Natural killer cell treated with Interleukin-12 subunit alpha and Interleukin-12 subunit beta and Interleukin-15 and Interleukin-18, amount 100 ng/mL, for 72 hours (primary cell): ENCODE measurements at regions not wholly inside any gene's neighbourhood (a gene's known extent, or its start where the extent isn't known, plus 50 kb on each side); places are given as distances from the start of the nearest gene placed in this dataset.
"Not testable (repeated sequence)": the region's sequence is repeated elsewhere in the genome, so short reads cannot be mapped to it uniquely, and the experiment has no call there.

ENCODE experiments used
- ATAC-seq, 2 donors: fragments of 150-1000 bp; cut with Tn5 transposase in 1 of 2; sonication (Bioruptor Pico), chemical (Tn5 transposase) in 1 of 2; 2 replicates each; pipeline ENCODE4 v1.10.0; 2021
- DNase-seq: peaks from one replicate; pipeline ENCODE4 v3.0.0; 2022; ENCODE audit warnings: low spot score
- H3K27ac Mint-ChIP-seq, 2 donors: 1 replicate in 1 of 2; 2 replicates in 1 of 2; pipeline ENCODE4 v1.8.0; 2022; ENCODE audit warnings: mixed read lengths in 2 of 2, mild to moderate bottlenecking in 1 of 2, moderate library complexity in 1 of 2
- H3K27me3 Mint-ChIP-seq, 2 donors: 1 replicate in 1 of 2; 2 replicates in 1 of 2; pipeline ENCODE4 v1.8.0; 2022; ENCODE audit warnings: mixed read lengths in 2 of 2
- H3K36me3 Mint-ChIP-seq: one replicate; pipeline ENCODE4 v1.8.0; 2022; ENCODE audit warnings: mixed read lengths
- H3K4me1 Mint-ChIP-seq, 2 donors: 1 replicate in 1 of 2; 2 replicates in 1 of 2; pipeline ENCODE4 v1.8.0; 2022; ENCODE audit warnings: low read depth in 2 of 2, mixed read lengths in 2 of 2, mild to moderate bottlenecking in 1 of 2
- H3K4me3 Mint-ChIP-seq: one replicate; pipeline ENCODE4 v1.8.0; 2022; ENCODE audit warnings: mixed read lengths
- H3K9me3 Mint-ChIP-seq: 2 replicates; pipeline ENCODE4 v1.8.0; 2022; ENCODE audit warnings: mixed read lengths

DNA sequence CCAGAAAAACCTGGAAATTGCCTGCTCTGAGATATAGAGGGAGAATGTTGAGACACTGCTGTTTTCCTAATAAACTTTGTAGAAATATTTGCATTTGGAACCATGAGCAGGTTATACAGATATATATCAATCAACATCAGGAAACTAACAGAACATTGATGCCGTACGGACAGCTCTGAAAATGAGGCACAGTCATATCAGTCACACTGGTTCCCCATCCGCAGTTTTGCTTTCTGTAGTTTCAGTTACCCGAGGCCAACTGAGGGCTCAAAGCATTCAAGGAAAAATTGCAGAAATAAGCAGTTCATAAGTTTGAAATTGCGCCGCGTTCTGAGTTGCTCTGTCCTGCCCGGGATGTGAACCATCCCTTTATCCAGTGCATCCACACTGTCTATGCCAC lies 137.9 kb downstream of the KLF6 start:
- Mint-ChIP-seq H3K4me1 (peaks cover 0 to 4% of the 10 kb centered on the region in 2 donors), H3K27me3 (peaks cover 17 to 27% of the 10 kb centered on the region in 2 donors), H3K36me3 (no peaks in the 10 kb centered on the region), H3K27ac (no peak overlapping the region), H3K4me3 (no peak overlapping the region), H3K9me3 (peaks cover 3% of the 10 kb centered on the region)
- ATAC-seq (no peak), DNase-seq (no peak)

DNA sequence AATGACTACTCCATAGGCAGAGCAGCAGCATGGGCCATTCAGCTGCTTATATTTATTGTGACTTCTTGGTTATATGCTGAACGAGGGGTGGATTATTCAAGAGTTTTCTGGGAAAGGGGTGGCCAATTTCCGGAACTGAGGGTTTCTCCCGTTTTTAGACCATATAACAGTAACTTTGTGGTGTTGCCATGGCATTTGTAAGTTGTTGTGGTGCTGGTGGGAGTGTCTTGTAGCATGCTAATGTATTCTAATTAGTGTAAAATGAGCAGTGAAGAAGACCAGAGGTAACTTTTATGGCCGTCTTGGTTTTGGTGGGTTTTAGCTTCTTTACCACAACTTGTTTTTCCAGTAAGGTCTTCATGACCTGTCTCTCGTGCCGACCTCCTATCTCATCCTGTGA lies 139.6 kb downstream of the KLF6 start:
- no peaks in the 10 kb centered on the region for H3K36me3 Mint-ChIP-seq
- H3K9me3 Mint-ChIP-seq, result peaks cover 6% of the 10 kb centered on the region
- ATAC-seq (no peak), DNase-seq (no peak)
- no peak overlapping the region for H3K27ac Mint-ChIP-seq
- peaks cover 21 to 22% of the 10 kb centered on the region in 2 donors for H3K27me3 Mint-ChIP-seq
- H3K4me1 Mint-ChIP-seq, result peaks cover 0 to 4% of the 10 kb centered on the region in 2 donors
- no peak overlapping the region for H3K4me3 Mint-ChIP-seq

DNA sequence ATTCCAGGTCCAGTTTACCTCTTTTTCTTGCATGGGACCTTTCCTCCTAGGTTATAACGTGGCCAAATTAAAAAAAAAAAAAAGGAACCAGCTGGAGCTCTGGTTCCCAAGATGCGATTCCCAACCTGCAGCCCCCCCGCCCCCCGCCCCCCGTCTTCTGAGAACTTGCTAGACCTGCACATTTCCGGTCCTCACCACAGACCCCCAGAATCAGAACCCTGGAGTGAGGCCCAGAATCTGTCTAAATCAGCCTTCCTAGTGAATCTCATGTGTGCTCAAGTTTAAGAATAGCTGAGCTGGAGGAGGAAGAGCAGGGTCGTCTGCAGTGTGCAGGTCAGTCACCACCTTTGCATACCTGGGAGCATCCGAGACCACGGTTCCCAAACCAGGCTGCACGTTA lies 144.2 kb downstream of the KLF6 start:
- Mint-ChIP-seq H3K27ac (no peak overlapping the region), H3K27me3 (peaks cover 6 to 13% of the 10 kb centered on the region in 2 donors), H3K9me3 (peaks cover 6% of the 10 kb centered on the region), H3K4me1 (peaks cover 7% of the 10 kb centered on the region in 2 donors), H3K36me3 (no peaks in the 10 kb centered on the region), H3K4me3 (no peak overlapping the region)
- ATAC-seq (no peak), DNase-seq (no peak)

DNA sequence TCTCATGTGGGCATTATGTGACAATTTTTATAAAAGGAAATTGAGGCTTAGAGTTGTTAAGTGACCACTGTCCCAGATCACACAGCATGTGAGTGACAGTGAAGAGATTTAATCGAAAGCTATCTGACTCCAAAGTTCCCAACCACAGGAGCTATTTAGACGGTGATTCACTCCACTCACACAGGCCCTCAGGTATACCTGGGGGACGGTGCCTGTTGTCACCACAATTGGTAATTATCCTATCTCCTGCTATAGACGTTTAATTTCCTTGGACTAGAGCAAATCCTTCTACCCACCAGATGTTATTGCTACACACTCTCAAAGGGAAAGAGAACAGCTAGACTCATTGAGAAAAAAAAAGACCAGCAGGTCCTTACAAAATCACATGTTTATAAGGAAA lies 145.5 kb downstream of the KLF6 start:
- peaks cover 6% of the 10 kb centered on the region for H3K9me3 Mint-ChIP-seq
- H3K4me1 Mint-ChIP-seq, result peaks cover 7% of the 10 kb centered on the region in 2 donors
- H3K36me3 Mint-ChIP-seq, result no peaks in the 10 kb centered on the region
- ATAC-seq, result no peak
- no peak overlapping the region for H3K4me3 Mint-ChIP-seq
- H3K27ac Mint-ChIP-seq, result peak overlapping the region in 1 of 2 donors; percentile 48
- DNase-seq, result no peak
- H3K27me3 Mint-ChIP-seq, result peaks cover 6 to 17% of the 10 kb centered on the region in 2 donors

DNA sequence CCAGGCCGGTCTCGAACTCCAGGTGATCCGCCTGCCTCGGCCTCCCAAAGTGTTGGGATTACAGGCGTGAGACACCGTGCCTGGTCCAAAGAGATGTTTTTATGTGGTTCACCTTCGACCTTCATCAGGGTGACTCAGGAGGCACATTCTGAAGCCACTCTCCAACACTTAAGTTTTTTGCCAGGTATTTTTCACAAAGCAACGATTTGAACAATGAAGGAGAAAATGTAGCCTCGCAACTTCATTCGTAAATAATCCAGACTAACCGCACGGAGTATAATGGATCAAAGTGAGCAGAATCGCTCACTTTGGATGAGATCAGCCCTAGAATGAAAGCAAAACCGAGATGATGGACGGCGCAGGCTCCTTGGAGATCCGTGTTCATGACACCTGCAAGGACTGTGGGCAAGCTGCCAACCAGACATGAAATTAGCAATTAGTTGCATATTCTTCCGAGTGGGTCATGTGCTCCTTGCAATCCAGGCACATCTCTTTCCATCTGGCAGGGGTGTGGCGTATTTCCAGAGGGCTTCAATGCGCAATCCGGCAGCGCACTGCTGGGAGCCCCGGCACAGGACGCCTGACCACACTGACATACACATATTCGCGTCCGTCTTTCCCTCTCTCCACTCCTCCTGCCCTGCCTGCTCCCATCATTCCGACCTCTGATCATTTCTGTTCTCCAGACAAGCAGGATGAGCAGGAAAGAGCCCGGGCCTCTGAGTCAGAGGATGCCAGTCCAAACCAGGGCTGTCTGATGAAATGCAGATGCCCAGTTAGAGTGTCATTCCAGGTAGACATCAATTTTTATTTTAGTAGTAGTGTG lies 148.4 kb downstream of the KLF6 start:
- Mint-ChIP-seq H3K27ac (peak overlapping the region in 1 of 2 donors; percentile 23), H3K4me1 (peaks cover 7% of the 10 kb centered on the region in 2 donors), H3K36me3 (no peaks in the 10 kb centered on the region), H3K9me3 (no peaks in the 10 kb centered on the region), H3K27me3 (peaks cover 6 to 12% of the 10 kb centered on the region in 2 donors), H3K4me3 (no peak overlapping the region)
- ATAC-seq (no peak), DNase-seq (no peak)

DNA sequence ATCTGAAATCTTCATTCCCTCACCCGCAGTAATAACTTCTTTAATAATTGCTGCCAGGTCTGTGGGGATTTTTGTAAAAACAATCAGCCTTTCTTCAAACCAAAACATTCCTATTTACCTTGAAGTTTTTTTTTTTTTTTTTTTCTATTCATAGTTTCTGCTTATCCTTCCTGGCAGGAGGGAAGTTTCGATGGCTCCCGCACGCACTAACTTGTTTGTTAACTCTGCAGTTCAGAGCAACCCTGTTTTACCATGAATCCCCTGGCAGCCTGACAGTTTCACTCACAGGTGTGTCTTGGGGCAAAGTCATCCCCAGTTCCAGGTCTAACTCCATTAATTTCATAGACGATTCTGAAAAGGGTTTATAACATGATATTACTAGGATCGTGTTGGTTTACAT lies 149.3 kb downstream of the KLF6 start:
- Mint-ChIP-seq H3K4me1 (peaks cover 7% of the 10 kb centered on the region in 2 donors), H3K36me3 (no peaks in the 10 kb centered on the region), H3K4me3 (no peak overlapping the region), H3K9me3 (no peaks in the 10 kb centered on the region), H3K27me3 (peaks cover 11 to 16% of the 10 kb centered on the region in 2 donors), H3K27ac (no peak overlapping the region)
- ATAC-seq (no peak), DNase-seq (no peak)

DNA sequence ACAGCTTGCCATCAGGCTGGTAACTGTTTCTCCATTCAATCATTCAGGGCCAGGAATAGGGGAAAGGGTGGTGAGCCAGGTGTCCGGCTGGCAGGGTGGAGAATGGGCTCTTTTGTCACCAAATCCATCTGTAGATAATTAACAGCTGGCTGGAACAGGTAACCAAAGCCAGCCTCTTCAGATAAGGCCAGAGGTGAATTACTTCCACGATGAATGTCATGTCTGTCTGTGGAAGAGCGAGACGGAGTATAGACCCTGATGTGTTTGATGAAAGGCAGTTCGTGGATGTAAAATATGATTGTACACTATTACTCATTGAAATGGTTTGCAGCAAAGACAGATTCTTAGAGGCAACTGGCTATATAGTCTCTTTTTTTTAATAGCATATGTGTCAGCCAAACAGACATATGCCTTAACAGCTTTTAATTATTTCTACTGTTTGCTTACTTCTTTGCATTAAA lies 149.8 kb downstream of the KLF6 start:
- no peak for DNase-seq
- no peak for ATAC-seq
- Mint-ChIP-seq H3K36me3 (no peaks in the 10 kb centered on the region), H3K9me3 (no peaks in the 10 kb centered on the region), H3K27me3 (peaks cover 13 to 18% of the 10 kb centered on the region in 2 donors), H3K4me3 (no peak overlapping the region), H3K4me1 (peaks cover 7% of the 10 kb centered on the region in 2 donors), H3K27ac (no peak overlapping the region)

DNA sequence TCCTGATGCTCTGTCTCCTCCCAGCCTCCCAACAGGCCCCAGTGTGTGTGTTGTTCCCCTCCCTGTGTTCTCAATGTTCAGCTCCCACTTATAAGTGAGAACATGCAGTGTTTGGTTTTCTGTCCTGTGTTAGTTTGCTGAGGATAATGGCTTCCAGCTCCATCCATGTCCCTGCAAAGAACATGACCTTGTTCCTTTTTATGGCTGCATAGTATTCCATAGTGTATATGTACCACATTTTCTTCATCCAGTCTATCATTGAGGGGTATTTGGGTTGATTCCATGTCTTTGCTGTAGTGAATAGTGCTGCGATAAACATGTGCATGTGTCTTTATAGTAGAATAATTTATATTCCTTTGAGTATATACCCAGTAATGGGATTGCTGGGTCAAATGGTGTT lies 150.4 kb downstream of the KLF6 start:
- H3K27me3 Mint-ChIP-seq, result peaks cover 13 to 18% of the 10 kb centered on the region in 2 donors
- not testable (repeated sequence) for H3K36me3 Mint-ChIP-seq

DNA sequence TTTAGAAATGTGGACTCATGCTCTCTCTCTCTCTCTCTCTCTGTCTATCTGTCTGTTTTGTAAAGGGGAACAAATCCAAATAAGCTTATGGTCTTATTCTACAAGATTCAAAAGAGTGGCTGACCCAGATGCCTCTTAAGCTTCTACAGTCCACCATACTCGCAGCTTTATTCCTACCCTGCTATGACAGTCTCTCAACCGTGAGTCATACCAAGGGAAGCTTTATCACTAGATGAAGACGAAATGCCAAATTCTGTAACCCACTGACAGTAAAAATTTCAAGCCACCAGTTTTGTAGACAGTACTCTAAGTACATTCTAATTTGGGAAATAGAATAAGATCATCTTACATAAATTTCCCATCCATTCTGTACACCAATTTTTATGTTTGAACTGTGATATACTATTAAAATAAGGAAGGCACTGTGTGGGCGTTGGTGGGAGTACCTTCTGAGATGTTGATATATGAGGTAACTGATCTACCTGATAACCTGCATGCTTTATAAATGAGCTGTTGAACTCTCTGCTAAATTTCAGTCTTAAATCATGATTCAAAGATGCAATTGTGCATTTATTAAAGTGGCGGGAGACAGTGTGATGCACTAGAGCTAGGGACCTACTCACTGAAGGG lies 153.2 kb downstream of the KLF6 start:
- ATAC-seq (no peak), DNase-seq (no peak)
- Mint-ChIP-seq H3K4me1 (no peaks in the 10 kb centered on the region), H3K27me3 (peaks cover 8 to 14% of the 10 kb centered on the region in 2 donors), H3K27ac (no peak overlapping the region), H3K36me3 (no peaks in the 10 kb centered on the region), H3K9me3 (no peaks in the 10 kb centered on the region), H3K4me3 (no peak overlapping the region)

More for the DNA sequence above, 150.4 kb downstream of the KLF6 start:
- H3K9me3 Mint-ChIP-seq, H3K4me3 Mint-ChIP-seq, H3K27ac Mint-ChIP-seq, ATAC-seq, DNase-seq, H3K4me1 Mint-ChIP-seq: not testable (repeated sequence)

DNA sequence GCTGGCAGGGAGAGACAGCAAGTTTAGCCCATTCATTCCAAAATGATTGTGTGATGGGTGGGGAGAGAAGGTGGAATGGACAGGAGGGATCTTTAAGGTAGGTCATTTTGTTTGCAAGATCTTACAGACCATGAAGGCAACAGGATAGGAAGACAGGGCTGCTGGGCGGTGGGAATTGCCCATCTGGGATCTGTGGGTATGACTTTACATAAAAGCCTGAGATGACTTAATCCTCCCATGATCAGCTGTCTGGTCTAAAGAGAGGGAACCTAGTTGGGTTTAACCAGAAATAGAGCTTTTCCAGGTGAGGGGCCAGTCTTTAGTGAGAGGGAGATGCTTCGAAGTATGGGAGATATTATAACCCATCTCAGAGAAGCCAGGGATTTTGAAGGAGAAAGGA lies 153.7 kb downstream of the KLF6 start:
- no peak for DNase-seq
- Mint-ChIP-seq H3K4me1 (no peaks in the 10 kb centered on the region), H3K27ac (no peak overlapping the region), H3K4me3 (no peak overlapping the region), H3K9me3 (no peaks in the 10 kb centered on the region), H3K27me3 (peaks cover 8 to 14% of the 10 kb centered on the region in 2 donors), H3K36me3 (no peaks in the 10 kb centered on the region)
- no peak for ATAC-seq

DNA sequence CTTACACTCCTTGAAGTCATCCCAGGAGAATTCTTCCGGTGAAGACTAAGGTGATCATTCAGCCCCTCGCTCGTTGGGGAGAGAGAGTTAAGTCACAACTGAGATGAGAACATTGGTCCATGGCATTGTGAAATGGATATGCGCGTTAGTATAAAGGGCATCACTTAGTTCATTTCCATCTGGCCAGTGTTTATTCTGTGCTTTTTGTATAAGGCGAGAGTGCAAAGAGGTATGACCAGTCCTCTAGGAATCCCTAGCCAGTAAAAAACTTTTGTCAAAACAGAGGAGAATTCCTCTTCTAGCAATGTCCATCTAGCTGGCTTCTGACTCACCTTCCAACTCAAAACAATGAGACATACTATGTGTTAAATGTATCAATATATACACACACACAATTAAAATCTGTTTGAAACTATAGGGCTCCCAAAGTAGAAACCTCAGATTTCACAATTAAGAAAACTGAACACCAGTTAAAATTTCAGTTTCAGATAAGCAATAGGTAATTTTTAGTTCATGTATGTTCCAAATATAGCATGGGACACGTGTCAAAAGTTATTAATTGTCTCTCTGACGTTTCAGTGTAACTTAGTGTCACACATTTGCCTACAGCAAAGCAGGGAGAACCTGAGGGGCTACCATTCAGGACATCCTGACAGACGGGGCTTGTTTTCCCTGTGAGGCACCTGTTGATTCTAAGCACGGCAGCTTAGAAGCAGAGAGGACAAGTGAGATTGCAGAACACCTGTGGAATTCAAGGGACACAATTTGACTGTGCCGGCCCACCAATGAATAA lies 158.9 kb downstream of the KLF6 start:
- Mint-ChIP-seq H3K4me3 (no peak overlapping the region), H3K9me3 (no peaks in the 10 kb centered on the region), H3K4me1 (peaks cover 8 to 10% of the 10 kb centered on the region in 2 donors), H3K27me3 (peaks cover 7 to 9% of the 10 kb centered on the region in 2 donors), H3K36me3 (peaks cover 1% of the 10 kb centered on the region), H3K27ac (no peak overlapping the region)
- DNase-seq (no peak), ATAC-seq (no peak)

DNA sequence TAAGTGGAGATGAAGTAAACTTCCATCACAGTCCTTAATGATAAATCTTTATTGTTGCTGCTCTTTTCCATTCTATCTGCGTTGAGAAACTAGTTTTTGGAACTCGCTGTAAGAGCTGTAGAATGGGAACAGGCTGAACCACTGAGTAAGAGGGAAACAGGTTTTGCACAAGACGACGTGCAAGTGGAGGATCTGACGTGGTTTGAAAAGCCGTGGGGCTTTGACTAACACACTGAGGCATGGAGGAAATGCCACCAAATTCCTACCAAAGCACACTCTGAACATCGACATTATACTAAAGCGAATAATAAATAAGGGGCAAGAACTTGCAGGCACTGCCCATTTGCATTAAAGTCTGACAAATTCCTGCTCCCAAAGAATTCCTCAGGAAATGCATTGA lies 160.6 kb downstream of the KLF6 start:
- no peak overlapping the region for H3K27ac Mint-ChIP-seq
- H3K27me3 Mint-ChIP-seq, result peaks cover 10 to 12% of the 10 kb centered on the region in 2 donors
- H3K9me3 Mint-ChIP-seq, result peaks cover 7% of the 10 kb centered on the region
- peaks cover 13% of the 10 kb centered on the region for H3K36me3 Mint-ChIP-seq
- H3K4me3 Mint-ChIP-seq, result no peak overlapping the region
- peaks cover 8 to 10% of the 10 kb centered on the region in 2 donors for H3K4me1 Mint-ChIP-seq
- ATAC-seq (no peak), DNase-seq (no peak)

DNA sequence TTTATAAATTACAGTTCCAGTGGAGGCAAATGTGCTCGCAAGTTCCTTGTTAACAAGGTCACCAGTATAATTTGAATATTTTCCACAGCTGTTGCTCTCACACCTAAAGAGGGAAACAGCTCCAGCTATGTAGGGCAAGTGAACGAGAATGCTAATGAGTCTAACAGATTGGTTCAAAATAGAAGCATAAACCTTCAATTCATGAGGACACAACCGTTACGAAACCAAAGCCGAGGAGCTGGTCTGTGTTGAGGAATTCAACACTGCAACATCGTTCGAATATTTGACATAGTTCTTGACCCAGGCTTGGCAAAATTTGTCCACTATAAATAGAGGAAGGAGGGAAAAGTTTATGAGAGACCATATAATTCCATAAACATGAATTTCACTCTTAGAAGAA lies 161.3 kb downstream of the KLF6 start:
- ATAC-seq (no peak), DNase-seq (no peak)
- H3K4me3 Mint-ChIP-seq, result no peak overlapping the region
- no peak overlapping the region for H3K27ac Mint-ChIP-seq
- H3K36me3 Mint-ChIP-seq, result peaks cover 13% of the 10 kb centered on the region
- peaks cover 8 to 10% of the 10 kb centered on the region in 2 donors for H3K4me1 Mint-ChIP-seq
- peaks cover 10 to 12% of the 10 kb centered on the region in 2 donors for H3K27me3 Mint-ChIP-seq
- peaks cover 7% of the 10 kb centered on the region for H3K9me3 Mint-ChIP-seq
